NCI-H82 (cell line): ENCODE measurements at regions not wholly inside any gene's neighbourhood (a gene's known extent, or its start where the extent isn't known, plus 50 kb on each side); places are given as distances from the start of the nearest gene placed in this dataset.
A peak's percentile ranks its signal among the peaks of the same experiment; 100 is the strongest.

Experiments
- DNase-seq: peaks from one replicate; lab custom pipeline; 2025; lab: John Stamatoyannopoulos, UW

GRCh38 chr18:54717673-54718407 lies 110.4 kb upstream of the RAB27B start:
- peak; percentile 36 for DNase-seq

- no peak for DNase-seq
Measured at GRCh38 chr18:54718408-54718773, 109.9 kb upstream of the RAB27B start.

GRCh38 chr18:54720620-54721019 lies 107.7 kb upstream of the RAB27B start:
- no peak for DNase-seq

DNA sequence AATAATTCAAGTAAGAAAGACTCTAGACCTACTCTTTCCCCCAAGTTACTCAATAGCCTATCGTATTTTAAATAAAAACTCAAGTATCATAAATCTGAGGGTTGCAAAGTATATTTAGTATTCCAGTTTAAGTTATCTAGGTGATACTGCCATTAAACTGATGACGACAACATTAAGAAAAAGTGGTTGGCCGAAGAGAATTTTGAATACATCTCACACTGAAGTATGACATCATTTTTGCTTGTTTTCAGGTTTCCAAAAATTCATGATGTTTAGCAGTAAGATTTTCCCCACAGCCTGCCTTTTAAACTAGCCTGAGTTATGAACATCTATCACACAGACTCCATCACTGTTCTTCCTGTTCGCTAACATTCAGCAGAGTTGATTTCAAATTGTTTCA lies 102.1 kb upstream of the RAB27B start:
- no peak for DNase-seq

GRCh38 chr18:54734059-54734458 lies 94.2 kb upstream of the RAB27B start:
- DNase-seq: no peak

- no peak for DNase-seq
Measured at GRCh38 chr18:54736981-54737380, 91.3 kb upstream of the RAB27B start.

DNA sequence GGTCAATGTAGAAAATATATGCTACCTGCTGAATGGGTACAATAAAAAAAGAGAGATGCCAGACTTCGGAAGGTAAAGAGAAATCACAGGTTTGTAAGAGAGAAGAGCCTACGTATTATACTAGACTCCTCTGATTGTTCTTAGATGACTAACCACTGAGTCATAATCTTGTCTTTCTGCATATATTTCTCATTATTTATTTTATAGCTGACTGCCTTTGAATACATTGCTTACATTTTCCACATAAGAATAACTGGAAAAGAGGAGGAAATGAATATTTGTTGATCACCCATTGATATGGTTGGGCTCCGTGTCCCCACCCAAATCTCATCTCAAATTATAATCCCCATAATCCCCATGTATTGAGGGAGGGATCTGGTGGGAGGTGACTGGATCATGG lies 90.3 kb upstream of the RAB27B start:
- no peak for DNase-seq

- DNase-seq: no peak
Measured at GRCh38 chr18:54739476-54739875, 88.8 kb upstream of the RAB27B start.

- DNase-seq: no peak
Measured at GRCh38 chr18:54740136-54740846, 88.0 kb upstream of the RAB27B start.

DNA sequence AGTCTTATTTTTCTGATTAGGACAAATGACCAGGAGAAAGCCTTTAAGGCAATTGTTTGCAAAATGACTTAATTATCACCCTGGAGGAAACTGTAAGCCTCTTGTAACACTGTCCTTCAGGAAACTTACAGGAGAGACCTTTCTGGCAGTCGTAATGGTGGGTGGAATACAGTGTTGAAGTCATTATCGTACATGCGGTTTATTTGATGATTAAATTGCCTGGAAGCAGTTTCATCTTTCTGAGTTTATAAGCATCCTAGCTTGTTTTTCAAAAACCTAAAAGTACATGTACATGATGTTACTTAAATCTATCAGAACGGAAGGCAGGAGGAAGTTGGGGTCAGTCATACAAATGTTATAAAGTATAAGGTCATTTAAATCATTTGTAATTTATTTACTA lies 86.2 kb upstream of the RAB27B start:
- DNase-seq: no peak

GRCh38 chr18:54742659-54743604 lies 85.3 kb upstream of the RAB27B start:
- no peak for DNase-seq

DNA sequence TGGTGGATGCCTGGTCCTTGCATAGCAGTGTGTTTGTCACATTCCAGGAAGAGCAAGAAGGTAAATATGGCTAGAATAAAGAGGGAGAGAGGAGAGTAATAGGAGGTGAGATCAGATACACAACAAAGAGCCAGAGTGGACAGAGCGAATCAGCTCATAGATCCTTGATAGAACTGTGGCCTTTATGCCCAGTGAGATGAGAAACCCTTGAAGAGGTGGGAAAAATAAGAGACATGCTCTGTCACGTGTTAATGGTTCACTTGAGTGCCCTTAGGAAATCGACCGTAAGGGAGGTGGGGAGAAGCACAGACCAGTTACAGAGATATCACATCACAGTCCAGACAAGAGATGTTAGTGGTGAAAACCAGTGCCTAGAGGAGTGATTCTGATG lies 84.7 kb upstream of the RAB27B start:
- DNase-seq: no peak

DNA sequence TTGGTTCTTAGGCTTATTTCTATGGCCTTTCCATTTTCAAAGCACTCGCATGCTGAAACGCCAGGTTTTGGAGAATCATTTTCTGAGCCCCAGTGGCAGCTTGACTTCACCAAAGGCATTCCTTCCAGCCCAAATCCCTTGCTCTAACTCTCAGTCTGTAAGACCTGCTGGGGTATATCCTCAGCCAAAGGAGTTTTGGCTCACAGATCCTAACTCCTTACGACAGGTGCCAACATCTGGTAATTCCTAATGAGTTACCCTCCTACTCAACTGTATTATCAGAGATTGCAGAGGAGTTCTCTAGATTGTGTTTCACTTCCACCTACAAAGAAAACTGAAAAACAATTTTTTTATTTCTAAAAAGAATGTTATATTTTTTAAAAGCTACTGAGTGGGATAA lies 79.0 kb upstream of the RAB27B start:
- DNase-seq: no peak

GRCh38 chr18:54750350-54750749 lies 77.9 kb upstream of the RAB27B start:
- no peak for DNase-seq

GRCh38 chr18:54752185-54752584 lies 76.1 kb upstream of the RAB27B start:
- no peak for DNase-seq

DNA sequence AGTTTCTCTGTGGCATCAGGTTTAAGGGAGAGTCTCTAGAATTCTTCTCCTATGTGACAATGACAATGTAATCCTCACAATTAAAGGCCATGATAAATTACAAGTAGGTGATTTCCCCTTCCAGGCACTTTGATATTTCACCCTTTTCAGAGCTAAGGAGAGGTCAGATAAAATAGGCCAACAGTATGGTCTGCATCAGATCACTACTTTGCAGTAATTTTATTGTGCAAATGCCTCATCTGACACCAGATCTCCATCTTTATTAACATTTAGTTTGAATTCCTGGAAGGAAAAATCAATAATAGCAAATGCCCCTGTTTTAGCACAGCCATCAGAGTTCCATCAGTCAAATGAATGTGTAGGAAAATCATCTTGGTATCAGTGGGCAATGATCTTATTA lies 72.8 kb upstream of the RAB27B start:
- DNase-seq: no peak

GRCh38 chr18:54762386-54762785 lies 65.9 kb upstream of the RAB27B start:
- no peak for DNase-seq

DNA sequence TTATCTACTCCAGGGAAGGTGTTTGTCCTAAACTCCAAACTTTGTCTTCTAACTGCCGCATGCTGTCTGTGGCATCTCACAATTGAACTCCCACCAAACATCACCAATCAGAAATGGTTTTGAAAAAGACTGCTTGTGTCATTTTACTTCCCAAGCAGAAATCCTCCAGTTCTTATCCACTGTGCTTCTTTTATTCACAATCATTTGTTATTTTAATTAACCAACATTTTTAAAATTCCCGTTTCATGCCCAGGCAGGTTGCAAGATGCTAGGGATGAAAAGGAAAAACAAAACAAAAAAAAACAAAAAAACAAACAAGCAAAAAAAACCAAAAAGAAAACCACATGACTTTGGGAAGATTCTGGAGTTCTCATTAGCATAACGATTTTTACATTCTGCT lies 63.5 kb upstream of the RAB27B start:
- DNase-seq: no peak

- DNase-seq: no peak
Measured at GRCh38 chr18:54765636-54766375, 62.5 kb upstream of the RAB27B start.

DNA sequence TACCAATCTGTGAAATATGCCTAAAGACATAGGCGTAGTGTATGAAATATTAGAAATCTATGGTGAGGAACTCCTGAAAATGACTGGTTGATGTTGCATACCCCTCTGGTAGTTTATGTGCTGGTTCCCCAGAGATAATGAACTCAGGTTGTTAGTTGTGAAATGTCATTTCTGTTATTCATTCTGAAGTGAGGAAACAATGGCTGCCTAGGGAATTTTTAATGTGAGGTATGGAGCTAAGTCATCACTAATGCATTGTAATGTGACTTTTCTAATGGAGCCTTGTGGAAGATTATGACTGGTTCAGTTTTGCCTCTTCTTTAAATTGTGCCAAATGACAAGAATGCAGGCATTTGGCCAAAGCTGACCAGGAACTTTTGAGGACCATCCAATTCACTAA lies 61.6 kb upstream of the RAB27B start:
- no peak for DNase-seq

DNA sequence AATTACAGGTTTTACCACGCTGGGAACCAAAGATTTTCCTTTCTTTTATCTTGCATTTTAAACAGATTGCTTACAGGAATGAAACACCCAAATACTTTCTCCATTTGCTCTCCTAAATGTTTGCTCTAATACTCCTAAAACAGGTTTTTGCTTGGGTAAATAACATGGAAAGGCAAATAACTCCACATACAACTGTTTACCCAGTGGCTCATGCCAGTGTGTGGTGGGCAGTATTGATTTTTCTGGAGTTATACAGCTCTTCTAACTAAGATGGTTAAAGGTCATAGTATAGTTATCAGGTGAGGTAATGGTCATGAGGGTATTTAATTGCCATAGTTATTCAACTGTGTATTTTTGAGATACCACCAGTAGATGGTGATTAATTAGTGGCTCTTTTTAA lies 61.2 kb upstream of the RAB27B start:
- DNase-seq: no peak
